Activated CD4-positive, CD25-positive, alpha-beta regulatory T cell (primary cell): ENCODE measurements at regions not wholly inside any gene's neighbourhood (a gene's known extent, or its start where the extent isn't known, plus 50 kb on each side); places are given as distances from the start of the nearest gene placed in this dataset.

ENCODE experiments used
- DNase-seq, 4 experiments: peaks; one replicate each; lab custom pipeline; 2025; lab: John Stamatoyannopoulos, UW

GRCh38 chr12:108037960-108038359, 91.1 kb upstream of the WSCD2 start:
- no peak for DNase-seq

DNA sequence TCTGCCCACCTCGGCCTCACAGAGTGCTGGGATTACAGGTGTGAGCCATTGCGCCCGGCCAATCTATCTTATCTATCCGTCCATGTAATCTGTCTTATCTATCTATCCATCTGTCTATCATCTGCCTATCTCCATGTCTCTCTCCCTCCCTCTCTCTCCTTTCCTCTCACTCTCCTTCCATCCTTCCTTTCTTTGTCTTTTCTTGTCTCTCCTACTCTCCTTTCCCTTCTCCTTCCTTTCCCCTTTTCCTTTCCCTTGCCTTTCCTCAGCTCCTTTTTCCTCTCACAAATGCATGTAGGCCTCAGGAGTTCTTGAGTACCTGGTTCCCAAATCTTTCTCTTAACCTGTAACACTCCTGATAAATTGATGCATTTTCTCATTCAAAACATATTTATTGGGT, 89.3 kb upstream of the WSCD2 start:
- DNase-seq, result no peak

DNA sequence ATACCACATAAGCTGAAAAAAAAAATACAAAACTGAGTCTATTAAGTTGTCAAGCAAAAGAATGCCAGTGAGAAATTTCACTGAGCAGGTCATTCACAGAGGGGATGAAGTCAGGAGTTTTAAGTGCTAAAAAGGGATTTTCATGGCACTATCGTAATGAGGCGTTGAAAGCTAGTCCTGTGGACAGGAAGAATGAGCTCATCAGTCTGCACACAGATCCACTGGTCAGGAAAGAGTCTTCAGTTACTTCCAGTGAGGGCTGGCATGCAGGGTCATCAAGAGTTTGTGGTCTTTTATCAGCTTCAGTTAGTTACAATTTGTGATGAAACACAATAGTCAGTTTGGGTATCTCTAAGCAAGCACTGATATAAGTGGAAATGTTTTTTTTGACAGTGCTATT, 88.1 kb upstream of the WSCD2 start:
- DNase-seq, result no peak

GRCh38 chr12:108043286-108043685, 85.8 kb upstream of the WSCD2 start:
- DNase-seq, result no peak

- DNase-seq, result no peak
These were observed 85.1 kb upstream of the WSCD2 start for GRCh38 chr12:108043750-108044533.

DNA sequence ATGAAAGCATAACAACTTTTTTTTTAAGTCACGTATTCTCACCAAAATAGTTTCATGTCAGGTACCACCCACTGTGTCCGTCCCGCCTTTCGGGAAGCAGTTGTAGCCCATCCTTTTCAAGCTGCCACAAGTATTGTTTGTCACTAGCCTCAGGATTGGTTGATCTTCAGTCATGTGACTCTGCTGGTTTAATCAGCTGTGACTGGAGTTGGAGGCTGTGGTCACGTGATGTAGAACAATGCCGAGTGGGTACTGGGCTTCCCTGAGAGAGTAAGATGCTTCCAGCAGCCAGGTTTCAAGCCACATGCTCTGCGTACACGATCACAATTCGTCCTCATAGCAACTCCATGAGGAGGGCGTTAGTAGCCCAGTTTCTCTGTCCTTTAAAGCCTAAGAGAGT, 83.0 kb upstream of the WSCD2 start:
- no peak for DNase-seq

GRCh38 chr12:108046650-108047049, 82.4 kb upstream of the WSCD2 start:
- DNase-seq, result no peak

DNA sequence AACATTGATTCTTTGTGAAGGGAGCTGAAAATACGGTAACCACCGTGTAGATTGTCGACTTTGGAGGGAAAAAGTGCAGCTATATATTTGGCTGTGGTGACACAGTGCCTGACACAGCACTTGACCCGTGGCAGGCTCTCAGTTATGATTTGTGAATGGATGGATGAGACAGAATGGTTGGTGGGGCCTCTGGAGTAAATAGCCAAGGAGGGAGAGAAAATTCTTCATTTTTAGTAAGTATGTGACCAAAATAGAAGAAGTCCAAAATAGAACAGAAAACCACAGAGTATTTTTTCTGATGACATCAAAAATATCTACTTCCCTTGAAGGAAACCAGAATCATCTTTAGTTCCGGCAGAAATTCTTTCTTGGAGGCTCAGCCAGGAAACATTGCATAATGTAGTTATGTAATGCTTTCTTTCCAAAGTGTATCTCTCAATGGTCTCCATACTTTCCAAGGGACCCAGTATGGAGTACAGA, 82.0 kb upstream of the WSCD2 start:
- no peak for DNase-seq

DNA sequence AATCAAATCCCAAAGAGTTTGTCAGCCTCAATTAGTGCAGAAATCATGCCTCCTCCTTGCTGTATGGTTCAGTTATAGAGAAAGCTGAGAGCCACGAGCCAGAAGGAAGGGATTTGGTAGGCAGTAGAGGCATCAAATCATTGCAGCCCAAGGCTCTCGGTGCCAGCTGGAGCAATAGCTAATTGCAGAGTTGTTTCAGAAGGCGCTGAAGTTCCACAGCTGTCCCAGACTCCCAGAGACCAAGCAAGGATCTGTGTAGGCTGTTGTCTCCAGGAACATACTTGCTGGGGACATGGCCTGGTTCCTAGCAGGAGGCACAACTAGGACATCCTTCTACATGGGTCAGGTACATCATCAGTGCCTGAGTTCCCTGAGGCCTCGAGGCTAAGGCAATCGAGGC, 80.4 kb upstream of the WSCD2 start:
- no peak for DNase-seq

GRCh38 chr12:108050696-108051095, 78.4 kb upstream of the WSCD2 start:
- no peak for DNase-seq

DNA sequence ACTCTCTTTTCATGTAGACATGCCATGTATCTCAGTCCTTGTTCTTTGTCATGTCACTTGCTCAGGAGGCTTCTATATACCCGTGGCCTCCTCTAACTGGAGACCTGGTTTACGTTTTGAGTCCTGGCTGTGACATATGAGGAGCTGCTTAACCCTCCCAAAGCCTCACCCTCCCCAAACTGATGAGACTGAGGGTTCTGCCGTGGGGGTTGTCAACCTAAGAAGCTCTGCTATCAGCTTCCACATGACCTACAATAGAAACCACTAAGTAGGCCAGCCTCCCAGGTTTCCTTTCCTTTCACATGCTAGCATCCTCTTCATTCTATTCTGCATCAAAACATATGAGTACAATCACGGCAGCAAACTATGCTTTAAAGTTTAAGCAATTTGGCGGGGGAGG, 76.8 kb upstream of the WSCD2 start:
- no peak for DNase-seq

DNA sequence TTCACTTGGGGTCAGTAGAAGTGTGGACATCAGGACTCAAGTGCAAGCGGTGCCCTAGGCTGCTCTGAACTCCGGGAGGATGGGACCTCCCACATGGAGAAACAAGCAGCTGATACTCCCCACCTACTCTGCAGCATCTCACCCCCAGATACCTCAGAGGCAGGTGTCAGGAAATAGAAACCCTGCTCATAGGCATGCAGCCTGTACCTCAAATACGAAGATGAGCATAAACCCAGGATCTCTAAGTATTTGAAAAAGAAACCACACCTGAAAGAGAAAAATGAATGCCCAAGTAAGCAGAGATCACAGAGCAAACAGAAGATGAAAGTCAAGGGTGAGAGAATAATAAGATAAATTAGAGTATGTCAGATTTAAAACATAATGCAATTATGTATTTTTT, 75.6 kb upstream of the WSCD2 start:
- DNase-seq, result no peak

GRCh38 chr12:108054496-108054895, 74.6 kb upstream of the WSCD2 start:
- no peak for DNase-seq

DNA sequence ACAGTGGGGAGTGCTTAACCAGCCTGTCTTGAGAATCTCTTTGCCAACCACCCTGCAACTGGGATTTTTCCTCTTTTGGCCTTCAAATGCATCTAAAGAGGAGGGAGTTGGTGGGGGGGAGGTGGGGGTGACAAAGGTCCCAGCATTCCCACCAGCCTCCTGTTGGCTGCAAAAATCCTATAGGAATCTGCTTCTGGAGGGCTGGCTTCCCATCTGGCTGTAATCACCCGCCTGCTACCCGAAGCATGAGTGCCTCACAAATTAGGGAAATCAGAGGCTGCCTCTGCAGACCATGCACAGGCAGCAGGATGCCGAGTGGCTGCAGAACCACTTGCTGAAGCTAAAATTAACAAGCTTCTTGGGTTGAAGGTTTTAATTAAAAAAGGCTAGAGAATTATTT, 73.9 kb upstream of the WSCD2 start:
- DNase-seq, result no peak

- DNase-seq, result no peak
These were observed 69.0 kb upstream of the WSCD2 start for GRCh38 chr12:108060067-108060466.

DNA sequence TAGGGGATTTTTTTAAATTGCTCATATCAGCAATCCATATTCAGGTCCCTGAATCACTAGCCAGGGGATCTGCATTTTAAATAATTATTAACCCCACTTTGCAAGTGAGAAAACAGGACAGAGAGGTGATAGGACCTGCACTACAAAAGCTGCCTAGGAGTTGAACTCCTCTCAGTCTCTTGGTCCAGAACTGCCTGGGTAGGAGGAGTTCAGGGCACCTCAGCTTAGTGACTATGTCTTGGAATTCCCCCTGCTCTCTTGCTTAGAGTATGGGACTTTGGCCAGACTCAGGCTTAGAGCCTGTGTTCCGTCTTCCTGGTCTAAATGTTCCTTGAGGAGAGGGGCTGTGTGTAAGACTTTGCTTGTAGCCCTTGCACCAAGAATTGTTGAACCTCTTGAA, 68.2 kb upstream of the WSCD2 start:
- DNase-seq, result no peak

DNA sequence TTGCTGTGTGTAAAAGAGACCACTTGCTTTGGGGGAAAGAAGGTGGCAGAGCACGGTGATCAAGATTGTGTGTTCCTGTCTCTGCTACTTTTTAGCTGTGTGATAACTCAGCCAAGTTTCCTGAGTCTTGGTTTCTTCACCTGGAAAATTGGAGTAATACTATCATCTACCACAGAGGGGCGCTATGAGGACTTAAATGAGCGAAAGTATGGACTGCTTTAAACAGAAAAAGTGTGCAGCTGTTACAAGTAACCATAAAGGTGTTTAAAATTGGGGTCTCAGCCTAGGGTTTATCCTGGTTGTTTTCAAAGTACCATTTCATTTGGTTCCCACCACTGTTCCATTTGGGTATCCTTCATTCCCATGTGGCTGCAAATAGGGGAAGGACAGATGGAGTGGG, 65.9 kb upstream of the WSCD2 start:
- DNase-seq, result no peak

GRCh38 chr12:108065069-108065468, 64.0 kb upstream of the WSCD2 start:
- no peak for DNase-seq

GRCh38 chr12:108066583-108067577, 62.2 kb upstream of the WSCD2 start:
- no peak for DNase-seq

DNA sequence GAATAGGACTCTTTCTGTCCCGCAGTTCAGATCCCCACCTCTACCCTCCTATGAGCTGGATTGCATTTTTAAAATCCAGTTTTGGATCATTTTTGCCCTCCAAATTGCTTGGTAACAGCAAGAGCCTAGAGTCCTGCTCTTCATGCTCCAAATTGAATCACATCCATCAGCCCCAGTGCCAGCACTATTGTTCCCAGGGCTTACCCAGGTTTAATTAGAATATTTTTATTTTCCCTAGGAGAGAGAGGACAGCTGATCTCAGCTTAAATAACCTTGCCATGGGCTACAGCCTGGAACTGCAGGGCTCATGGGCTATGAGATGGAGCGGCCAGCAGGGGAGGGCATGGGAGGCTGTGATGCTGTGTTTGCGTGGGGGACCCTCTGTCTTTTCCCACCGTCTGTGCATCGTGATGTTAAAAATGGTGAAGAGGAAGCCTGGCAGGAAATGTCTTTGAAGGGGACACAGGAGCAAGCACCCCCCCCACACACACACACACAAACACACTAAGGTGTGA, 59.4 kb upstream of the WSCD2 start:
- DNase-seq, result no peak

GRCh38 chr12:108075561-108075960, 53.5 kb upstream of the WSCD2 start:
- no peak for DNase-seq

- no peak for DNase-seq
These were observed 52.5 kb upstream of the WSCD2 start for GRCh38 chr12:108076556-108076955.

DNA sequence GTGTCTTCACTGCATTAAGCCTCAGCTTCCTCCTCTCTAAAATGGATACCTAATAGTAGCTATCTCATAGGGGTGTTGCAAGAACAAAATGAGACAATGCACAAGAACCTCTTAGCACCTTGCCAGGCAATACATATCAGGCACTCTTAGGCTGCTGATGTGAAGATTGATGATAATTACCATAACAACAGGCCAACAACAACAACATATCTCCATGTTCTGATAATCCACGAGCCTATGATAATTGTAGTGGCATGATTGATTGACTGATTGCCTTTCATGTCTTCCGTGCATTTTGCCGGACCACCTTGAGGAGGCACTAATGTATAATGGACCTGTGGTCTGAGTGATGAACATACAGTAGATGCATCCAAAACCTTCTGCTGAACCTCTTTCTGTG, 50.7 kb upstream of the WSCD2 start:
- no peak for DNase-seq
